SK-N-MC (cell line): ENCODE measurements at regions not wholly inside any gene's neighbourhood (a gene's known extent, or its start where the extent isn't known, plus 50 kb on each side); places are given as distances from the start of the nearest gene placed in this dataset.

ENCODE experiments used
- EZH2 ChIP-seq: fragments of 200-600 bp; sonication (generic); IDR thresholded peaks from one replicate; pipeline ENCODE4 v1.6.1; 2017; ENCODE audit warnings: antibody characterized with exemption
- POLR2AphosphoS5 ChIP-seq: IDR thresholded peaks from 2 replicates; pipeline ENCODE4 v1.6.1; 2012; ENCODE audit warnings: mild to moderate bottlenecking, low read depth, low read length, borderline replicate concordance

DNA sequence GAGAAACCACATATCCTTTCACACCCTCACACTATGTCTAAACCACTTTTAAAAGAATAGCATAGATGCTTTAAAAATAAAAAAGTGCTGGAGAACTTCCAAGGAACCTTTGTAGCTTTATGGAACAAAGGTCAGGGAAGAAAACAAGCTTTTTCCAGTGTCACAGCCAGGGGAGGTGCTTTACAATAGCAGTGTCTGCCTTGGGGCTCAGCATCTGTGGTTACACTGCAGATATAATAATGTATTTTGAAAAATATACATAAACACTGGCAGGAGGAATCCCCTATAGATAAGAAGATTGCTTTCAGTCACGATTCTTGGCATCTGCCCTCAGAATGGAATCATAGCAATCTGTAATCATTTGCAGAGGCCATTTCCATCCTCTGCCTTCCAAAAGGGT, 362.4 kb upstream of the LRRC3B start:
- TF ChIP-seq POLR2AphosphoS5 (no peak), EZH2 (no peak)
